ENCODE measurements at regions not wholly inside any gene's neighbourhood (a gene's known extent, or its start where the extent isn't known, plus 50 kb on each side); places are given as distances from the start of the nearest gene placed in this dataset.
"Not testable (repeated sequence)": the region's sequence is repeated elsewhere in the genome, so short reads cannot be mapped to it uniquely, and the experiment has no call there.

DNA sequence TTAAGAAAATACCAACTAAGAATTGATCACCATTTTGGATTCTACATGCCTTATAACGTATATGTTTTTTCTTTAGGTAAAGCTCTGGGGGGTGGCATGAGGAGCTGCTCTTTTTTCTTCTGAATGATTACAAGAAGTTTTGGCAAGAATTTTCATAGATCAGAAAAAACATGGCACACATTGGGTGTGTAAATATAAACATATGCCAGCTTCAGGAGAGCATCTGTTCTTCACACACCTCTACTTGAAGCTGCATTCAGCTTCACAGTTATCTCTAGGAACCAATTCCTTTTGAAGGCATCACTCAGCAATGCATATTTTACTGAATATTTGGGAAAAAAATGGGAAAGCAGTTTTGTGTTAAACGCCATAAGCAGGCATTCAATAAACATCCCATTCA, 122.7 kb upstream of the GHR start:
- TF ChIP-seq CTCF (IDR thresholded peaks at IDR 0.05; ENCODE audit: low read length, missing control alignments), result no peak
- no peak for DNase-seq (ENCODE audit: low read depth)
- no peak overlapping the region for H3K4me3 ChIP-seq (replicated peaks; ENCODE audit: low read depth, low read length)

DNA sequence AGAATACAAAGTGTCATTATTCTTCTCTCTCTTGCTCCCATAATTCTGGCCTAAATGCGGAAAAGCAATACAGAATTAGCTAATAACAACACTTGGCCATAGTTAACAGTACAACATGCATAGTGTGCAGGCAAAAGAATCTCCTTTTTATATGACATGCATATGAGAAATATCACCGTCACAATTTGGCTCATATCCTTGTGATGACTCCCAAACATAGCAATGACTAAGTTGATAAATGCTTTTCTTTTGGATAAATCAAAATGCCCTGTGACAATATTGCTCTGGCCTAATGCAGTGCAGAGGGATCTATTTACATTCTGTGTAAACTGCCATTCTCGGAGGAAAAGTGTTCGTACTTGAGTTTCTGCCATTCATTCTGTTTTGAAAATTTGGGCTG, 121.9 kb upstream of the GHR start:
- H3K4me3 ChIP-seq (replicated peaks; ENCODE audit: low read depth, low read length), result no peak overlapping the region
- no peak for TF ChIP-seq CTCF (IDR thresholded peaks at IDR 0.05; ENCODE audit: low read length, missing control alignments)
- peak; percentile 17 for DNase-seq (ENCODE audit: low read depth)

DNA sequence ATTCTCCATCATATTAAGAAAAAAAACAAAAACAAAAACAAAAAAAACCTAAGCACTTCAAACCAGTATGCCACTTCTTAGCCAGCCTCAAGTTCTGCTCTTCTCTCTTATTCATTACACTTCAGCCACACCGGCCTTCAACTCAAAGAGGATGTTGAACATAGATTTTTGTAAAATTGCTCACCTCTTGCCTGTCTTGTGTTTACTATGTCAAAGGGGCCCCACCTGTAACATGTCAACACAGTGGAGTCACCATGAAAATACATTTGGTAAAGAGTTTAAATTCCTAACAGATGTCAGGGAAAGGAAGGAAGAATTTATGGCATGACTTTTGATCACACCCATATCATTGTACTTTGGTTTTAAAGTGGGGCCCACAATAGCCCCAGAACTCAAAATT, 121.1 kb upstream of the GHR start:
- DNase-seq (ENCODE audit: low read depth), result no peak
- H3K4me3 ChIP-seq (replicated peaks; ENCODE audit: low read depth, low read length), result no peak overlapping the region
- no peak for TF ChIP-seq CTCF (IDR thresholded peaks at IDR 0.05; ENCODE audit: low read length, missing control alignments)

DNA sequence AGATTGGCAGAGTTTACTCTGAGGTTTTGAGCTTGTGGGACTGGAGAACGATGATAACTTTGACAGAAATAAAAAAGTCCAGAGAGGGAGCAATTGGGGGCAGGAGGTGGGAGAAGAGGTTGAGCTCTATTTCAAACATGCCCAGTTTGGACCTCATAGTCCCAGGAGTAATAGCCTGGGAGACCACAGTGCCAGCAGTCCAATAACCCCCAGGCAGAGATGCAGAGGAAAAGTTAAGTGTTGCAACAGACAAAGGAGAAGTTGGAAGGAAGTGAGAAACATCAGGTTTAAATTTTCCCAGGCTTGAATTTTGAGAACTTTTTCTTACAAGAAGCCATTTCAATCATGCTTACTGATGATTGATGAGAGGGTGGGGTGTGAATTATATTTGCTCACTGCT, 117.0 kb upstream of the GHR start:
- no peak overlapping the region for H3K4me3 ChIP-seq (replicated peaks; ENCODE audit: low read depth, low read length)
- TF ChIP-seq CTCF (IDR thresholded peaks at IDR 0.05; ENCODE audit: low read length, missing control alignments), result no peak
- no peak for DNase-seq (ENCODE audit: low read depth)

DNA sequence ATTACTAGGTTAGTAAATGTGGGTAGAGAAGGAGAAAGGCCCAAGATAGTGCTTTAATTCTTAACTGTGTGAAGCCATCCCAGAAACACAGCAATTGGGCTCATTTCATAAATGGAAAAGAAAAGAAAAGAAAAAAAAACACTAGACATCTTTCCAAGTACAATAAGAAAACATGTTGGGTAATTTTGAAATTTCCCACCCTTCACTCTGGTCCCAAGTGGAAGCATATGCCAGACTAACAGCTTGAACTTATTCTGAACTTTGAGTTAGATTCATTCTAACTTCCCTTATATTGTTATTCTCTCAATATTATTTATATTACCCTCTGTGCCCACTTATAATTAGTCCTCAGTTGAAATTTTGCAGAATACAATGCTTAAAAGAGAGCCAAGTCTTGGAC, 113.4 kb upstream of the GHR start:
- no peak for TF ChIP-seq CTCF (IDR thresholded peaks at IDR 0.05; ENCODE audit: low read length, missing control alignments)
- DNase-seq (ENCODE audit: low read depth), result no peak
- no peak overlapping the region for H3K4me3 ChIP-seq (replicated peaks; ENCODE audit: low read depth, low read length)

GRCh38 chr5:42315214-42315613, 108.0 kb upstream of the GHR start:
- no peak for TF ChIP-seq CTCF (IDR thresholded peaks at IDR 0.05; ENCODE audit: low read length, missing control alignments)
- no peak overlapping the region for H3K4me3 ChIP-seq (replicated peaks; ENCODE audit: low read depth, low read length)
- no peak for DNase-seq (ENCODE audit: low read depth)

- H3K4me3 ChIP-seq (replicated peaks; ENCODE audit: low read depth, low read length), result no peak overlapping the region
- TF ChIP-seq CTCF (IDR thresholded peaks at IDR 0.05; ENCODE audit: low read length, missing control alignments), result no peak
- DNase-seq (ENCODE audit: low read depth), result no peak
These were observed 105.7 kb upstream of the GHR start for GRCh38 chr5:42317575-42317974.

DNA sequence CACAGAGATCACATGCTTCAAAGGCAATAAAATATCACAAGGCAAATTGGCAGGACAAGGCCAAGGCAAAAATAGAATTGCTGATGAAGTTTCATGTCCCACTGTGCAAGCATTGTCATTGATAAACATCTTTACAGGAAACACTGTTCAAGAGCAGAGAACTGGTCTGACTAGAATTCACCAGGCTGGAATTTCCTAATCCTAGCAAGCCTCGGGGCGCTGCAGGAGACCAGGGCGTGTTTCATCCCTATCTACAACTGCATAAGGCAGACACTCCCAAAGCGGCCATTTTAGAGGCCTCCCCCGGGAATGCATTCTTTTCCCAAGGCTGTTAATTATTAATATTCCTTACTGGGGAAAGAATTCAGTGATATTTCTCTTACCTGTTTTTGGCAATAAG, 103.7 kb upstream of the GHR start:
- H3K4me3 ChIP-seq (replicated peaks; ENCODE audit: low read depth, low read length); DNase-seq (ENCODE audit: low read depth): not testable (repeated sequence)

All from fibroblast of pulmonary artery (primary cell).